ENCODE measurements at regions not wholly inside any gene's neighbourhood (a gene's known extent, or its start where the extent isn't known, plus 50 kb on each side); places are given as distances from the start of the nearest gene placed in this dataset.

GRCh38 chr15:70301396-70301795 is 203.7 kb upstream of the TLE3 start:
- Histone ChIP-seq H3K27ac (no peak overlapping the region), H3K36me3 (ENCODE audit: insufficient read depth, low read length) (no peaks in the 10 kb centered on the region)

GRCh38 chr15:70299931-70300869 is 202.5 kb upstream of the TLE3 start:
- H3K4me3 ChIP-seq, result no peak overlapping the region
- TF ChIP-seq FOXP2 (optimal IDR thresholded peaks at IDR 0.05; ENCODE audit: control extremely low read depth, extremely low read length, insufficient read depth) (no peak), EZH2 (IDR thresholded peaks at IDR 0.05) (no peak), POLR2AphosphoS5 (IDR thresholded peaks at IDR 0.05; ENCODE audit: borderline replicate concordance, low read depth, low read length) (no peak)
- H3K9me3 ChIP-seq (ENCODE audit: low read depth, low read length), result no peaks in the 10 kb centered on the region
- no peak overlapping the region for H3K9ac ChIP-seq (ENCODE audit: insufficient read length)
- H3K36me3 ChIP-seq (ENCODE audit: insufficient read depth, low read length), result no peaks in the 10 kb centered on the region
- H3K27ac ChIP-seq, result no peak overlapping the region
- DNase-seq (ENCODE audit: low read depth, low spot score), result no peak

More at GRCh38 chr15:70301396-70301795, 203.7 kb upstream of the TLE3 start:
- TF ChIP-seq FOXP2 (optimal IDR thresholded peaks at IDR 0.05; ENCODE audit: control extremely low read depth, extremely low read length, insufficient read depth) (no peak), POLR2AphosphoS5 (IDR thresholded peaks at IDR 0.05; ENCODE audit: borderline replicate concordance, low read depth, low read length) (no peak), EZH2 (IDR thresholded peaks at IDR 0.05) (no peak)
- Histone ChIP-seq H3K9me3 (ENCODE audit: low read depth, low read length) (no peaks in the 10 kb centered on the region), H3K9ac (ENCODE audit: insufficient read length) (no peak overlapping the region), H3K4me3 (no peak overlapping the region)
- no peak for DNase-seq (ENCODE audit: low read depth, low spot score)

- no peak for TF ChIP-seq EZH2 (IDR thresholded peaks at IDR 0.05)
- TF ChIP-seq FOXP2 (optimal IDR thresholded peaks at IDR 0.05; ENCODE audit: control extremely low read depth, extremely low read length, insufficient read depth), result no peak
- no peak for TF ChIP-seq POLR2AphosphoS5 (IDR thresholded peaks at IDR 0.05; ENCODE audit: borderline replicate concordance, low read depth, low read length)
- no peaks in the 10 kb centered on the region for H3K36me3 ChIP-seq (ENCODE audit: insufficient read depth, low read length)
- no peaks in the 10 kb centered on the region for H3K9me3 ChIP-seq (ENCODE audit: low read depth, low read length)
- H3K27ac ChIP-seq, result no peak overlapping the region
- H3K9ac ChIP-seq (ENCODE audit: insufficient read length), result no peak overlapping the region
- DNase-seq (ENCODE audit: low read depth, low spot score), result no peak
- H3K4me3 ChIP-seq, result no peak overlapping the region
Measured at GRCh38 chr15:70297465-70298058, 199.8 kb upstream of the TLE3 start.

- H3K27ac ChIP-seq, result no peak overlapping the region
- no peak overlapping the region for H3K9ac ChIP-seq (ENCODE audit: insufficient read length)
- TF ChIP-seq FOXP2 (optimal IDR thresholded peaks at IDR 0.05; ENCODE audit: control extremely low read depth, extremely low read length, insufficient read depth) (no peak), EZH2 (IDR thresholded peaks at IDR 0.05) (no peak), POLR2AphosphoS5 (IDR thresholded peaks at IDR 0.05; ENCODE audit: borderline replicate concordance, low read depth, low read length) (no peak)
- H3K36me3 ChIP-seq (ENCODE audit: insufficient read depth, low read length), result no peaks in the 10 kb centered on the region
- H3K9me3 ChIP-seq (ENCODE audit: low read depth, low read length), result no peaks in the 10 kb centered on the region
- DNase-seq (ENCODE audit: low read depth, low spot score), result no peak
- no peak overlapping the region for H3K4me3 ChIP-seq
Measured at GRCh38 chr15:70294731-70295305, 197.1 kb upstream of the TLE3 start.

- no peak for DNase-seq (ENCODE audit: low read depth, low spot score)
- TF ChIP-seq POLR2AphosphoS5 (IDR thresholded peaks at IDR 0.05; ENCODE audit: borderline replicate concordance, low read depth, low read length), result no peak
- no peak for TF ChIP-seq EZH2 (IDR thresholded peaks at IDR 0.05)
- TF ChIP-seq FOXP2 (optimal IDR thresholded peaks at IDR 0.05; ENCODE audit: control extremely low read depth, extremely low read length, insufficient read depth), result no peak
- H3K27ac ChIP-seq, result no peak overlapping the region
- no peak overlapping the region for H3K9ac ChIP-seq (ENCODE audit: insufficient read length)
- H3K9me3 ChIP-seq (ENCODE audit: low read depth, low read length), result no peaks in the 10 kb centered on the region
- H3K36me3 ChIP-seq (ENCODE audit: insufficient read depth, low read length), result no peaks in the 10 kb centered on the region
- H3K4me3 ChIP-seq, result no peak overlapping the region
Measured at GRCh38 chr15:70293591-70294470, 196.1 kb upstream of the TLE3 start.

- H3K4me3 ChIP-seq, result no peak overlapping the region
- no peaks in the 10 kb centered on the region for H3K36me3 ChIP-seq (ENCODE audit: insufficient read depth, low read length)
- TF ChIP-seq FOXP2 (optimal IDR thresholded peaks at IDR 0.05; ENCODE audit: control extremely low read depth, extremely low read length, insufficient read depth) (no peak), EZH2 (IDR thresholded peaks at IDR 0.05) (no peak), POLR2AphosphoS5 (IDR thresholded peaks at IDR 0.05; ENCODE audit: borderline replicate concordance, low read depth, low read length) (no peak)
- no peaks in the 10 kb centered on the region for H3K9me3 ChIP-seq (ENCODE audit: low read depth, low read length)
- DNase-seq (ENCODE audit: low read depth, low spot score), result no peak
- H3K9ac ChIP-seq (ENCODE audit: insufficient read length), result no peak overlapping the region
- no peak overlapping the region for H3K27ac ChIP-seq
Measured at GRCh38 chr15:70293138-70293537, 195.4 kb upstream of the TLE3 start.

- H3K36me3 ChIP-seq (ENCODE audit: insufficient read depth, low read length), result no peaks in the 10 kb centered on the region
- no peaks in the 10 kb centered on the region for H3K9me3 ChIP-seq (ENCODE audit: low read depth, low read length)
- H3K9ac ChIP-seq (ENCODE audit: insufficient read length), result no peak overlapping the region
- TF ChIP-seq EZH2 (IDR thresholded peaks at IDR 0.05) (no peak), POLR2AphosphoS5 (IDR thresholded peaks at IDR 0.05; ENCODE audit: borderline replicate concordance, low read depth, low read length) (no peak), FOXP2 (optimal IDR thresholded peaks at IDR 0.05; ENCODE audit: control extremely low read depth, extremely low read length, insufficient read depth) (no peak)
- H3K27ac ChIP-seq, result no peak overlapping the region
- no peak overlapping the region for H3K4me3 ChIP-seq
- DNase-seq (ENCODE audit: low read depth, low spot score), result no peak
Measured at GRCh38 chr15:70292076-70292760, 194.5 kb upstream of the TLE3 start.

All from SK-N-MC (cell line).